ENCODE measurements at regions not wholly inside any gene's neighbourhood (a gene's known extent, or its start where the extent isn't known, plus 50 kb on each side); places are given as distances from the start of the nearest gene placed in this dataset.

DNA sequence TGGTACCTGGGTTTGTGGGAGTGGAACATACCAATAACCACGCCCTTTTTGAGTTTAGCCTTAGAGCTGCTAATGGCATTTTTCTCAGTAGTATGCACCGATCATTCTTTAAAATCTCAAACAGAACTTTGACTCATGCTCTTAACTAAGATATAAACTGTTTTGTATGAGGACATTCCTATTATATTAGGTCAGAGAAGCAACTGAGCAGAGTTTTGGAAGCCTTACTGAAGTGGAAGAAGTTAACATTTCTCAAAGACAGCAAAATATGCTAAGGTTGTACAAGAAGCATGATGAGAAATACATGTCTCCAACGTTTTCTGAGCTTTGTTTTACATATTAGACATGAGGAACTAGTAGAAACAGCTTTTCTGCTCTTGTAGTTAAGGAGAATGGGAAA, 819.2 kb downstream of the FSCB start:
- Histone ChIP-seq H3K27ac (ENCODE audit: insufficient read depth, low read depth, low read length) (no peak overlapping the region), H3K4me1 (ENCODE audit: control insufficient read depth, extremely low read depth, insufficient read depth, low read length) (no peaks in the 10 kb centered on the region), H3K9me3 (replicated peaks; ENCODE audit: control insufficient read depth, insufficient read depth, low read length) (no peaks in the 10 kb centered on the region), H3K4me3 (replicated peaks in 1 of 3; ENCODE audit: insufficient read depth in 1 of 3, low read depth in 1 of 3, low read length in 3 of 3) (no peak overlapping the region), H3K4me2 (ENCODE audit: insufficient read depth, low read length) (no peak overlapping the region), H3K79me2 (ENCODE audit: control insufficient read depth, insufficient read depth, low read length) (no peaks in the 10 kb centered on the region), H4K20me1 (replicated peaks; ENCODE audit: control insufficient read depth, extremely low read depth, insufficient read depth, low read length) (no peaks in the 10 kb centered on the region), H2AFZ (ENCODE audit: low read depth, low read length) (no peak overlapping the region), H3K9me1 (replicated peaks; ENCODE audit: control insufficient read depth, extremely low read depth, insufficient read depth, low read length) (no peaks in the 10 kb centered on the region), H3K27me3 (ENCODE audit: control insufficient read depth in 2 of 2, insufficient read depth in 2 of 2, low read length in 2 of 2) (no peaks in the 10 kb centered on the region), H3K9ac (replicated peaks; ENCODE audit: extremely low read depth, insufficient read depth, low read length) (no peak overlapping the region), H3K36me3 (ENCODE audit: control insufficient read depth in 2 of 2, extremely low read depth in 1 of 2, insufficient read depth in 2 of 2, low read length in 2 of 2) (no peaks in the 10 kb centered on the region)
- dilution Hi-C loops (cut with MboI; ENCODE audit: extremely low pct_ligation_motif_present, low sequenced_read_pairs): no loop called here
- POLR2A ChIA-PET: no interaction called here
- no peak for TF ChIP-seq MYC (IDR thresholded peaks at IDR 0.05; ENCODE audit: low read depth, low read length)
- no peak for TF ChIP-seq FOS (IDR thresholded peaks at IDR 0.05; ENCODE audit: borderline replicate concordance, insufficient read depth, low read length)
- TF ChIP-seq POLR2A (IDR thresholded peaks at IDR 0.05; ENCODE audit: low read depth, low read length): no peak
- TF ChIP-seq POLR2AphosphoS5 (IDR thresholded peaks at IDR 0.05; ENCODE audit: insufficient read depth, low read depth, low read length): no peak
- no peak for TF ChIP-seq JUN (IDR thresholded peaks at IDR 0.05; ENCODE audit: borderline replicate concordance, insufficient read depth, insufficient read length, low read depth)
- no peak for TF ChIP-seq CTCF (IDR thresholded peaks at IDR 0.05; ENCODE audit: extremely low read depth in 1 of 2, insufficient read depth in 1 of 2, low read depth in 1 of 2, low read length in 2 of 2)
- TF ChIP-seq EZH2 (IDR thresholded peaks at IDR 0.05; ENCODE audit: borderline replicate concordance, low read depth, low read length, severe bottlenecking): no peak
- TF ChIP-seq GATA2 (IDR thresholded peaks at IDR 0.05; ENCODE audit: insufficient read depth, insufficient read length, low read depth, low read length): no peak
- no peak for TF ChIP-seq MAX (IDR thresholded peaks at IDR 0.05; ENCODE audit: insufficient read depth, insufficient read length)
- CTCF ChIA-PET: no interaction called here
- intact Hi-C loops (cut with micrococcal nuclease): no loop called here
- no TSS peak for BruUV-seq (replicated peaks)
- FAIRE-seq (no peak), DNase-seq (ENCODE audit: low read depth, low spot score) (no peak)

All from endothelial cell of umbilical vein (primary cell).